Amygdala (tissue), 56 donors: ENCODE measurements at regions not wholly inside any gene's neighbourhood (a gene's known extent, or its start where the extent isn't known, plus 50 kb on each side); places are given as distances from the start of the nearest gene placed in this dataset.
A peak's percentile ranks its signal among the peaks of the same experiment; 100 is the strongest.

Source experiments
- DNase-seq, 56 donors: peaks; one replicate each; lab custom pipeline; 2025; lab: John Stamatoyannopoulos, UW

DNA sequence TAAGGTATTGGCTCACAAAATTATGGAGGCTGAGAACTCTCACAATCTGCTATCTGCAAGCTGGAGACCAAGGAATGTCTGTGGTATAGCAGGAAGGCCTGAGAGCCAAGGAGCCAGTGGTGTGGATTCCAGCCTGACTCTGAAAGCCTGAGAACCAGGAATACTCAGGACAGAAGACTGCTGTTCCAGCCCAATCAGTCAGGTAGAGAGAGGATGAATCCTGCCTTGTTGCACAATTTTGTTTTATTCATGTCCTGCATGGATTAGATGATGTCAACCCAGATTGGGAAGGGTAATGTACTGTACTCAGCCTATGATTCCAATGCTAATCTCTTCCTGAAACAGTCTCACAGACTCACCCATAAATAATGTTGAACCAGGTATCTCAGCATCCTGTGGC, 312.4 kb upstream of the KCNMB2 start:
- DNase-seq, result no peak

DNA sequence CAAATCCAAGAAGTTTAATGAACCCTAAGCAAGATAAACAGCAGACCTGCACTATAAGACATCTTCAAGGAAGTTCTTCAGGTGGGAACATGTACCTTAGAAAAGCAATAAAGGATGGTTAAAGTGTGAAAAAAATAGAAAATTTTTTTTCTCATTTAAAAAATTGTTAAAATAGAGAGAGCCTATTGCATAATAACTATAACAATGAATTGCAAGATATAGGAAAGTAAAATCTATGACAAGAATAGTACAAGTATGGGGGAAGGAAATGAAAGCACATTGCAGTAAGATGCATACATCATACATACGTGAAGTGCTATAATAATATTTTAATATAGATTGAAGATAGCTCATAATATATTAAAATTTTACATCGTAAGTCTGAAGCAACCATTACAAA, 310.1 kb upstream of the KCNMB2 start:
- no peak for DNase-seq

GRCh38 chr3:178231645-178232044, 304.6 kb upstream of the KCNMB2 start:
- DNase-seq, result no peak

- peak in 2 of 56 donors; percentile 0 to 3 for DNase-seq
These were observed 302.7 kb upstream of the KCNMB2 start for GRCh38 chr3:178233371-178234071.

GRCh38 chr3:178236555-178237277, 299.5 kb upstream of the KCNMB2 start:
- DNase-seq, result no peak

GRCh38 chr3:178238179-178238578, 298.1 kb upstream of the KCNMB2 start:
- DNase-seq, result no peak

- no peak for DNase-seq
These were observed 291.2 kb upstream of the KCNMB2 start for GRCh38 chr3:178244733-178245709.

DNA sequence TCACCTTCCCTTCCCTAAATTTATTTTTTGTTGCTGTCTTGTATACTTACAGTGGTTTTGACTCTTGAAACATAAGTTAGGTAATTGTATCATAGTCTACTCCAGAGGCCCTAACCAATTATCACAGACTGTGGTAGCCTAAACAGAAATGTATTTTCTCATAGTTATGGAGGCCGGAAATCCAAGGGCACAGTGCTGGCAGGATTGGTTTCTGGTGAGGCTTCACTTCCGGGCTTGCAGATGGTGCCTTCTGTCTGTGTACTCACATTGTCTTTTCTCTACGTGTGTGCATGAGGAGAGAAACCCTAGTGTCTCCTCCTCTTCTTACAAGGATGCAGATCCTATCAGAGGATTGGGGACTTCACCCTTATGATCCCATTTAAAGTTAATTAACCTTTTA, 290.2 kb upstream of the KCNMB2 start:
- no peak for DNase-seq

- DNase-seq, result no peak
These were observed 280.9 kb upstream of the KCNMB2 start for GRCh38 chr3:178255315-178255714.

- no peak for DNase-seq
These were observed 278.7 kb upstream of the KCNMB2 start for GRCh38 chr3:178257491-178257890.

- DNase-seq, result no peak
These were observed 278.1 kb upstream of the KCNMB2 start for GRCh38 chr3:178258121-178258520.

DNA sequence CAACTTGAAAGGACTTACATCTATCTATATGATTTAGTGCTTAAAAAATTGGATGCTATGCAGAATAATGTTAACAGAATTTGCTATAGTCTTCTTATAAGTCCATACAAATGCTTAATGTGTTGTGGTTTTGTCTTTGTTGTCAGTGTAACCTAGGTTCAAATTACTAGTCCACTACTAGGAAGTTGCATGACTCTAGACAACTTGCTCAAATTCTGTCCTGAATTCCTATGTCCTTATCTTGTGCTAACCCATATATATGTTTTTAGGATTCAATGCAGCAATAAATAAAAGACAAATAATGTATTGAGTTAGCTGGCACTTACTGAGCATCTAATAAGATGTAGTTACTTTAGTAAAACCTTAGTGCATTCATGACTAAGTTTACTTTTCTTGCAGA, 276.5 kb upstream of the KCNMB2 start:
- DNase-seq, result no peak

DNA sequence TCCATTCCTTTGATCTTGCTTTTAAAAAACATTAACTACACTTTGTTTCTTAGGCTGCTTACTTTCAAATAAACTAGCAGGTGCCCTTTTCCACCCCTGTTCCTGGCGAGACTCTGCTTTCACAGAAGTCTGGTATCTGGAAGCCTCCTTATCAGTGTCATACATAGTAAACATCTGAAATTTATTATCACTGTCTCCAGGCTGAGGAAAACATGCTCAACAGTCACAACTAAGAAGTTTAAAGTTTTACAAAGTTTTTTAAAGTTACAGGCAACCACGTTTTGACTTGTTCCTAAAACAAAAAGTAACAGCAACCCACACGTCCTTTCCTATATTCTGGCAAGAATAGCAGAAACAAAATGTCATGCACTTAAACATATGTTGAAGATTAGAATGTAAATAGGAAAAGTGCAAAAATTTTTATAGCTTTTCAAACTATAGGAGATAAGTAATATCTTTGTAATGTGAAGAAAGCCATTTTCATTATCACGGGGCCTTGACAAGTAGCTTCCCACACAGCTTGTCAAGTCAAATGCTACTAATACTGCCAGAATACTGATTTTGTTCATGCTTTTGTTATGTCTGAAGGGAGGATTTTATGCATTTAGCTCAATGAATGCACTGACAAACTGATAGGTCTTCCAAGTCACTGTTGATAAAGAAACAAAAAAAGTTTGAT, 275.2 kb upstream of the KCNMB2 start:
- DNase-seq, result peak in 1 of 56 donors; percentile 12

- DNase-seq, result no peak
These were observed 272.9 kb upstream of the KCNMB2 start for GRCh38 chr3:178263236-178263916.

GRCh38 chr3:178267158-178267844, 268.9 kb upstream of the KCNMB2 start:
- DNase-seq, result no peak

GRCh38 chr3:178270838-178271237, 265.4 kb upstream of the KCNMB2 start:
- no peak for DNase-seq

DNA sequence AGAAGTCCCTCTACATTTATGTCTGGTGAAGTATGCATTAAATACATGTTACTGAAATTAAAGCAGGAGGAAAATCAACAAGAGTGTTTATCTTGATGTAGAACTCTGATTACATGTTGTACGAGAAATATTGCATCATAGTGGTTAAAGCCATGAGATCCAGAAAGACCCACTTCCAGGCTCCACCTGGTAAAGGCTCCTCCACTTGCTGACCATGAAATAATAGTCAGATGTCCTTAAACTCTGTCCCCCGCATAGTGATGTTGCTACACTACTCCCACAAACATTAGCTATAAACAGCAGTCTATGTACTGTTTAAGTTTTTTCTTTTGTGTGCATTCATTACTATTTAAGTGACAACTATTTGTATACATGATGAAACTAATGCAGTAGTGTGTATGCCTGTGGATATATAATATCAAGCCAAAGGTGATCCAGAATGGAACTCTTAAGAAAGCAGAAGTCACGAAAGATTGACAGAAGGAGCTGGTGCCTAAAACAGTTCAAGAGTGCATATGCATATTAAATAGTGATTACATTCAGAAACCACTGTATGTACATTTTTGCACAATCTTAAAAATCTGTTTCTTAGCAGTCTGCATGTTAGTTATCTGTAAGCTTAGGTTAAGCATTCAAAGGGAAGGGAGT, 264.4 kb upstream of the KCNMB2 start:
- no peak for DNase-seq

GRCh38 chr3:178272841-178273240, 263.4 kb upstream of the KCNMB2 start:
- DNase-seq, result no peak

- DNase-seq, result no peak
These were observed 261.5 kb upstream of the KCNMB2 start for GRCh38 chr3:178274711-178275110.
